GM12878 (cell line): ENCODE measurements at regions not wholly inside any gene's neighbourhood (a gene's known extent, or its start where the extent isn't known, plus 50 kb on each side); places are given as distances from the start of the nearest gene placed in this dataset.

Experiments used
- ATAC-seq: fragments of 200-7000 bp; cut with Tn5 transposase; 3 replicates; pipeline ENCODE4 v1.9.1; 2020; ENCODE audit warnings: mild to moderate bottlenecking, moderate library complexity
- BruUV-seq: library from RNA; stranded (reverse); fragments of 400-500 nt; replicated peaks from 2 replicates; lab custom pipeline; 2021; lab: Mats Ljungman, UMichigan
- CTCF ChIA-PET: fragments of 300-600 bp; sonication (Branson Sonifier 250); formaldehyde crosslinking; extraction: SDS; loops from one replicate; lab custom pipeline; 2021; ENCODE audit warnings: inconsistent platforms; lab: Yijun Ruan, JAX
- POLR2A ChIA-PET: fragments of 350-600 bp; formaldehyde crosslinking; extraction: SDS; loops from one replicate; lab custom pipeline; 2021; ENCODE audit warnings: inconsistent platforms; lab: Charles Lee
- RAD21 ChIA-PET: fragments of 300-600 bp; sonication (Branson Sonifier 250); formaldehyde crosslinking; loops from one replicate; lab custom pipeline; 2023; ENCODE audit warnings: antibody characterized with exemption; ENCODE audit not compliant: unreplicated experiment; lab: Charles Lee
- SMC1A ChIA-PET: fragments of 300-600 bp; sonication (Branson Sonifier 250); formaldehyde crosslinking; loops from one replicate; lab custom pipeline; 2023; ENCODE audit not compliant: unreplicated experiment, uncharacterized antibody; lab: Charles Lee
- DNase-seq: peaks from one replicate; pipeline ENCODE4 v3.0.0-alpha.2; 2011; ENCODE audit warnings: low read depth, low spot score
- FAIRE-seq: peaks from 3 replicates; lab custom pipeline; 2011; peaks lifted over from hg19 to GRCh38; lab: Jason Lieb, UNC
- H2AFZ ChIP-seq: 2 replicates; pipeline ENCODE4 v1.6.0; 2011; ENCODE audit warnings: low read depth, low read length, control low read depth; ENCODE audit not compliant: control insufficient read depth
- H3K27ac ChIP-seq: 2 replicates; pipeline ENCODE4 v1.5.1; 2011; ENCODE audit warnings: control low read depth; ENCODE audit not compliant: control insufficient read depth, insufficient read depth
- H3K27me3 ChIP-seq, 2 experiments: replicated peaks in 1 of 2; 2 replicates each; pipeline versions ENCODE4 v1.6.0 to v1.6.1; 2011; ENCODE audit warnings: low read length in 1 of 2; ENCODE audit not compliant: control insufficient read depth in 2 of 2, insufficient read depth in 2 of 2
- H3K36me3 ChIP-seq, 2 experiments: 2 replicates each; pipeline ENCODE4 v1.5.1; 2011; ENCODE audit warnings: low read length in 1 of 2; ENCODE audit not compliant: control insufficient read depth in 2 of 2, insufficient read depth in 2 of 2
- H3K4me1 ChIP-seq: 2 replicates; pipeline ENCODE4 v1.6.1; 2011; ENCODE audit warnings: mild to moderate bottlenecking, low read length, moderate library complexity, mixed read lengths; ENCODE audit not compliant: control insufficient read depth, insufficient read depth
- H3K4me2 ChIP-seq: 2 replicates; pipeline ENCODE4 v1.6.0; 2011; ENCODE audit warnings: control low read depth; ENCODE audit not compliant: control insufficient read depth, insufficient read depth
- H3K4me3 ChIP-seq: fragments of 200-600 bp; sonication (generic); 2 replicates; pipeline ENCODE4 v1.5.1; 2016
- H3K79me2 ChIP-seq: 2 replicates; pipeline ENCODE4 v1.6.0; 2011; ENCODE audit warnings: low read length; ENCODE audit not compliant: control insufficient read depth, insufficient read depth
- H3K9ac ChIP-seq: 2 replicates; pipeline ENCODE4 v1.8.0; 2011; ENCODE audit warnings: low read length, control low read depth, mixed read lengths; ENCODE audit not compliant: control insufficient read depth, insufficient read depth
- H3K9me3 ChIP-seq: replicated peaks from 3 replicates; pipeline ENCODE4 v1.5.1; 2011; ENCODE audit warnings: mild to moderate bottlenecking, low read length; ENCODE audit not compliant: control insufficient read depth, insufficient read depth
- H4K20me1 ChIP-seq: 2 replicates; pipeline ENCODE4 v1.6.0; 2011; ENCODE audit not compliant: control insufficient read depth, insufficient read depth
- BMI1 ChIP-seq: fragments of 450-650 bp; IDR thresholded peaks from 2 replicates; pipeline ENCODE4 v1.6.1; 2016; ENCODE audit warnings: mild to moderate bottlenecking, moderate library complexity, borderline replicate concordance
- EED ChIP-seq: sonication (generic); IDR thresholded peaks from 2 replicates; pipeline ENCODE4 v1.6.1; 2016; ENCODE audit warnings: antibody characterized with exemption, low read depth
- GABPA ChIP-seq: IDR thresholded peaks from 2 replicates; pipeline ENCODE4 v1.6.1; 2014; ENCODE audit warnings: antibody characterized with exemption, low read depth, mild to moderate bottlenecking, inconsistent platforms
- HCFC1 ChIP-seq: fragments of 150-350 bp; IDR thresholded peaks from 2 replicates; pipeline ENCODE4 v1.6.1; 2014; ENCODE audit warnings: low read length
- HDAC6 ChIP-seq: fragments of 200-600 bp; sonication (generic); IDR thresholded peaks from one replicate; pipeline ENCODE4 v1.8.0; 2017; ENCODE audit warnings: antibody characterized with exemption; ENCODE audit not compliant: unreplicated experiment
- MEF2B ChIP-seq: fragments of 450-650 bp; IDR thresholded peaks from 2 replicates; pipeline ENCODE4 v1.6.1; 2018; ENCODE audit warnings: mild to moderate bottlenecking, moderate library complexity; ENCODE audit not compliant: partially characterized antibody, poor library complexity, severe bottlenecking
- NFXL1 ChIP-seq: fragments of 450-650 bp; IDR thresholded peaks from 2 replicates; pipeline ENCODE4 v1.6.1; 2017; ENCODE audit warnings: antibody characterized with exemption, mild to moderate bottlenecking, borderline replicate concordance
- POLR2AphosphoS2 ChIP-seq: IDR thresholded peaks from 2 replicates; pipeline ENCODE4 v1.6.1; 2011; ENCODE audit warnings: low read depth, mild to moderate bottlenecking, low read length, improper control_type of control experiment, moderate library complexity
- RAD21 ChIP-seq: IDR thresholded peaks from 2 replicates; pipeline ENCODE4 v1.6.1; 2011; ENCODE audit warnings: mild to moderate bottlenecking, low read depth, low read length, moderate library complexity; ENCODE audit not compliant: insufficient read depth
- RCOR1 ChIP-seq: conservative IDR thresholded peaks from 2 replicates; pipeline ENCODE4 v1.6.1; 2012; ENCODE audit warnings: low read depth, low read length, improper control_type of control experiment
- SMAD5 ChIP-seq: IDR thresholded peaks from 2 replicates; pipeline ENCODE4 v1.6.1; 2016; ENCODE audit warnings: antibody characterized with exemption, low read depth
- SPI1 ChIP-seq: IDR thresholded peaks from 2 replicates; pipeline ENCODE4 v1.6.1; 2011; ENCODE audit warnings: low read depth, mild to moderate bottlenecking, low read length, moderate library complexity, borderline replicate concordance; ENCODE audit not compliant: insufficient read depth
- STAT3 ChIP-seq: IDR thresholded peaks from 2 replicates; pipeline ENCODE4 v1.6.1; 2011; ENCODE audit warnings: low read depth, low read length, improper control_type of control experiment
- SUPT20H ChIP-seq: IDR thresholded peaks from 2 replicates; pipeline ENCODE4 v1.6.1; 2011; ENCODE audit warnings: low read depth, mild to moderate bottlenecking, low read length, moderate library complexity, borderline replicate concordance; ENCODE audit not compliant: control insufficient read depth
- WGBS: methylation state at CpG from one replicate; pipeline ENCODE4 v1.1.6; 2016; ENCODE audit warnings: low lambda C conversion rate; ENCODE audit not compliant: insufficient replicate concordance, insufficient coverage; ENCODE audit errors: missing lambda C conversion rate; 5-methylcytosine and 5-hydroxymethylcytosine counted together
- in situ Hi-C: fragments of 300-500 bp; cut with MboI; formaldehyde crosslinking; loops from 9 replicates; pipeline ENCODE4 v1.14.3; 2018; ENCODE audit warnings: mixed read lengths
- intact Hi-C: fragments of 100-400 bp; cut with micrococcal nuclease; formaldehyde crosslinking; loops from one replicate; pipeline ENCODE4 v1.14.2; 2022; ENCODE audit not compliant: unreplicated experiment
- TF ChIP-seq, protein P1 (sequence below), 3 experiments: IDR thresholded peaks in 2 of 3; conservative IDR thresholded peaks in 1 of 3; 2 replicates each; pipeline ENCODE4 v1.5.1; 2011; ENCODE audit warnings: low read depth in 3 of 3, low read length in 3 of 3, mild to moderate bottlenecking in 3 of 3, control low read depth in 2 of 3, moderate library complexity in 2 of 3, inconsistent platforms in 1 of 3, mixed read lengths in 1 of 3; ENCODE audit not compliant: control insufficient read depth in 2 of 3, insufficient read depth in 1 of 3; ENCODE audit errors: extremely low read depth in 1 of 3
- TF ChIP-seq, protein P2 (sequence below): IDR thresholded peaks from 2 replicates; pipeline ENCODE4 v1.6.1; 2011; ENCODE audit warnings: low read depth, mild to moderate bottlenecking, low read length, moderate library complexity, borderline replicate concordance; ENCODE audit errors: extremely low read depth

DNA sequence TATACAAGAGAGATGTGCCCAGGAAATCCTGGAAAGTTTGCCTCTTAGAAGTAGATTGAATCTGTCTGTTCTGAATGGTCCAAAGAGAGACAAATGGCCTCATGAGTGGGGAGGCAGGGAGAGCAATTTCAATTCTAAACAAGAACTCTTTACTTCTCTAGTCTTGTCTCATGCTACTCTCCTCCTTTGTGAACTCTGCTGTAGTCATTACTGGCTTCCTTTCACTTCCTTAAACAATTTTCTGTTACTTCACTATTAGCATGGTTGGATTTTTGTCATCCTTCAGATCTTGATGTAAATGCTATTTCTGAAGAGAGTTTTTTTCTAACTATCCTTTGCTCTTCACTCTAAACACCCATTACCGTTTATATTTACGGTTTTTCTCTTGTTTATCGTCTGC is 54.0 kb upstream of the GRIN3A start:
- ChIA-PET RAD21 (no interaction called here), SMC1A (no interaction called here), POLR2A (no interaction called here), CTCF (interaction anchor here (1.4 kb wide), 1 partner anchor 9 kb away, joined by 3 read pairs; no protein-coding TSS in a partner anchor)
- FAIRE-seq = no peak
- Histone ChIP-seq H3K9ac (no peak overlapping the region), H3K4me3 (no peak overlapping the region), H3K4me1 (no peaks in the 10 kb centered on the region), H3K27ac (no peak overlapping the region), H2AFZ (no peak overlapping the region), H3K36me3 (no peaks in the 10 kb centered on the region), H3K4me2 (no peak overlapping the region), H3K9me3 (no peaks in the 10 kb centered on the region), H4K20me1 (no peaks in the 10 kb centered on the region), H3K27me3 (no peaks in the 10 kb centered on the region), H3K79me2 (no peaks in the 10 kb centered on the region)
- peak; percentile 40; the same call in 2 of the 3 replicates for ATAC-seq
- intact Hi-C loops = no loop called here
- no TSS peak for BruUV-seq
- TF ChIP-seq SPI1 (peak; percentile 43; the same call in 1 of the 2 replicates), SMAD5 (no peak)
- WGBS = 0% methylated on average over 3 of the region's 3 CpGs
- no peak for DNase-seq
- in situ Hi-C loops = no loop called here

DNA sequence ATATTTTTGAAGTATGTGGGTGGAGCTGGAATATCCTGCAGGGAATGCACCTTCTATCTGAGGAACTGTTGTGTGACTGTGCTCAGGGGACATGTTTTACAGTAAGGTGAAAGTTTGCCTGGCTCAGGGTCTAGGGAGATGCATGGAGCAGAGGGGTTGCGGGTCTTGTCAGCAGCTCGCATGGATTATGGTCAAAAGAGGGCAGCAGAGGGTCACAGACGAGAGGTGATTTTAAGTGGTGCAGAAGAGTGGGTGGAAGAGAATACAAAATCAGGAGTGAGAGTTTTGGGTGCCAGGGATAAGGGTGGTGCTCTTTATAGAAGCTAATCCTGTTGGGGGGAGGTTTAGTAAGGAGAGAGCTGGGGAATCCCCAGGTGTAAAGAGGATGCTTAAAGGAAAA is 53.5 kb upstream of the GRIN3A start:
- CTCF ChIA-PET = interaction anchor here (1.4 kb wide), 1 partner anchor 9 kb away, joined by 3 read pairs; no protein-coding TSS in a partner anchor
- no peaks in the 10 kb centered on the region for H3K36me3 ChIP-seq
- H4K20me1 ChIP-seq = no peaks in the 10 kb centered on the region
- no peaks in the 10 kb centered on the region for H3K9me3 ChIP-seq
- in situ Hi-C loops (no loop called here), intact Hi-C loops (no loop called here)
- peak; percentile 77 for ATAC-seq
- no peak for FAIRE-seq
- no peak overlapping the region for H3K27ac ChIP-seq
- RAD21 ChIA-PET = no interaction called here
- no TSS peak for BruUV-seq
- no peak overlapping the region for H3K4me3 ChIP-seq
- SMC1A ChIA-PET = no interaction called here
- no peaks in the 10 kb centered on the region for H3K4me1 ChIP-seq
- DNase-seq = no peak
- no peak overlapping the region for H3K9ac ChIP-seq
- no peaks in the 10 kb centered on the region for H3K27me3 ChIP-seq
- POLR2A ChIA-PET = no interaction called here
- H2AFZ ChIP-seq = no peak overlapping the region
- H3K4me2 ChIP-seq = no peak overlapping the region
- 12% methylated on average over 3 of the region's 3 CpGs for WGBS
- no peaks in the 10 kb centered on the region for H3K79me2 ChIP-seq
- TF ChIP-seq BMI1 (no peak), HDAC6 (no peak), GABPA (no peak), POLR2AphosphoS2 (no peak), EED (no peak), RCOR1 (no peak), HCFC1 (no peak), NFXL1 (no peak), RAD21 (peak; percentile 55), MEF2B (no peak), STAT3 (no peak), SUPT20H (no peak)
- TF ChIP-seq, protein P1, sequence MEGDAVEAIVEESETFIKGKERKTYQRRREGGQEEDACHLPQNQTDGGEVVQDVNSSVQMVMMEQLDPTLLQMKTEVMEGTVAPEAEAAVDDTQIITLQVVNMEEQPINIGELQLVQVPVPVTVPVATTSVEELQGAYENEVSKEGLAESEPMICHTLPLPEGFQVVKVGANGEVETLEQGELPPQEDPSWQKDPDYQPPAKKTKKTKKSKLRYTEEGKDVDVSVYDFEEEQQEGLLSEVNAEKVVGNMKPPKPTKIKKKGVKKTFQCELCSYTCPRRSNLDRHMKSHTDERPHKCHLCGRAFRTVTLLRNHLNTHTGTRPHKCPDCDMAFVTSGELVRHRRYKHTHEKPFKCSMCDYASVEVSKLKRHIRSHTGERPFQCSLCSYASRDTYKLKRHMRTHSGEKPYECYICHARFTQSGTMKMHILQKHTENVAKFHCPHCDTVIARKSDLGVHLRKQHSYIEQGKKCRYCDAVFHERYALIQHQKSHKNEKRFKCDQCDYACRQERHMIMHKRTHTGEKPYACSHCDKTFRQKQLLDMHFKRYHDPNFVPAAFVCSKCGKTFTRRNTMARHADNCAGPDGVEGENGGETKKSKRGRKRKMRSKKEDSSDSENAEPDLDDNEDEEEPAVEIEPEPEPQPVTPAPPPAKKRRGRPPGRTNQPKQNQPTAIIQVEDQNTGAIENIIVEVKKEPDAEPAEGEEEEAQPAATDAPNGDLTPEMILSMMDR (IDR thresholded peaks at IDR 0.05 in 2 of 3, conservative IDR thresholded peaks at IDR 0.05 in 1 of 3; ENCODE audit: control insufficient read depth in 2 of 3, extremely low read depth in 1 of 3, insufficient read depth in 1 of 3, low read depth in 3 of 3, low read length in 3 of 3) = peak; percentile 26 to 35 (median 34); a peak in 4 of 6 replicates
- TF ChIP-seq, protein P2, sequence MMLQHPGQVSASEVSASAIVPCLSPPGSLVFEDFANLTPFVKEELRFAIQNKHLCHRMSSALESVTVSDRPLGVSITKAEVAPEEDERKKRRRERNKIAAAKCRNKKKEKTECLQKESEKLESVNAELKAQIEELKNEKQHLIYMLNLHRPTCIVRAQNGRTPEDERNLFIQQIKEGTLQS = no peak
